ENCODE measurements at regions not wholly inside any gene's neighbourhood (a gene's known extent, or its start where the extent isn't known, plus 50 kb on each side); places are given as distances from the start of the nearest gene placed in this dataset.

GRCh38 chr17:34201225-34201624 lies 53.9 kb upstream of the CCL2 start:
- DNase-seq (peak; percentile 18), ATAC-seq (ENCODE audit: low read depth) (no peak)
- Histone ChIP-seq H2BK15ac (ENCODE audit: low read depth, low read length) (no peak overlapping the region), H2AFZ (replicated peaks; ENCODE audit: low read length, poor library complexity) (no peak overlapping the region), H4K20me1 (ENCODE audit: insufficient read depth, low read length) (no peaks in the 10 kb centered on the region), H3K9me3 (ENCODE audit: control insufficient read depth, insufficient read depth, low read length) (peaks cover 2% of the 10 kb centered on the region; the same call in 1 of the 2 replicates), H3K18ac (ENCODE audit: low read depth, low read length) (no peak overlapping the region), H3K79me1 (ENCODE audit: low read depth in 1 of 2, low read length in 2 of 2) (no peaks in the 10 kb centered on the region), H3K9me1 (ENCODE audit: insufficient read depth, low read length) (no peaks in the 10 kb centered on the region; the same call in 1 of the 2 replicates), H3K4me1 (ENCODE audit: control insufficient read depth, insufficient read depth, low read length) (no peaks in the 10 kb centered on the region), H2AK9ac (replicated peaks; ENCODE audit: low read depth, low read length, poor library complexity) (no peak overlapping the region), H2AK5ac (ENCODE audit: low read depth, low read length) (no peak overlapping the region), H2BK120ac (ENCODE audit: low read depth, low read length) (no peak overlapping the region), H3K4ac (ENCODE audit: low read depth, low read length) (no peak overlapping the region), H2BK5ac (ENCODE audit: low read depth, low read length, poor library complexity, severe bottlenecking) (no peak overlapping the region), H3K56ac (ENCODE audit: extremely low read depth, insufficient read depth, low read length) (no peak overlapping the region), H3K4me3 (ENCODE audit: insufficient read depth, low read depth, low read length) (no peak overlapping the region), H3K27me3 (ENCODE audit: control insufficient read depth, insufficient read depth, low read length) (no peaks in the 10 kb centered on the region), H2BK20ac (ENCODE audit: low read depth, low read length) (no peak overlapping the region), H3K14ac (replicated peaks; ENCODE audit: low read depth, low read length) (no peak overlapping the region), H4K5ac (ENCODE audit: low read depth, low read length) (no peak overlapping the region), H3K23ac (ENCODE audit: low read depth, low read length) (no peak overlapping the region), H4K8ac (ENCODE audit: low read depth in 2 of 2, low read length in 2 of 2) (no peak overlapping the region), H3K4me2 (ENCODE audit: low read depth, low read length) (no peak overlapping the region), H4K91ac (ENCODE audit: insufficient read depth, low read depth, low read length) (no peak overlapping the region; the same call in 1 of the 2 replicates), H3K9ac (ENCODE audit: low read depth, low read length) (no peak overlapping the region), H3K27ac (ENCODE audit: insufficient read depth, low read length) (no peak overlapping the region), H3K36me3 (ENCODE audit: control insufficient read depth, insufficient read depth, low read length) (no peaks in the 10 kb centered on the region)
- CTCF ChIA-PET = interaction anchor here (1.1 to 4.7 kb wide), 7 partner anchors 34 to 168 kb away, joined by 4 to 82 read pairs (median 8); partner anchors contain the start of gene CCL1
- intact Hi-C loops (cut with micrococcal nuclease) (no loop called here), in situ Hi-C loops (cut with MboI; ENCODE audit: low sequenced_read_pairs) (loop anchor here (5.0 to 10.0 kb wide), 2 partner anchors 74 to 106 kb away; partner anchors contain the start of gene CCL7), dilution Hi-C loops (cut with HindIII; ENCODE audit: low sequenced_read_pairs, unreplicated experiment) (no loop called here)
- POLR2A ChIA-PET (ENCODE audit: unreplicated experiment) = no interaction called here
- no TSS peak for BruUV-seq (replicated peaks)
- no peak for TF ChIP-seq NFE2L2 (IDR thresholded peaks at IDR 0.05; ENCODE audit: low read depth, low read length)
- TF ChIP-seq, protein P1, sequence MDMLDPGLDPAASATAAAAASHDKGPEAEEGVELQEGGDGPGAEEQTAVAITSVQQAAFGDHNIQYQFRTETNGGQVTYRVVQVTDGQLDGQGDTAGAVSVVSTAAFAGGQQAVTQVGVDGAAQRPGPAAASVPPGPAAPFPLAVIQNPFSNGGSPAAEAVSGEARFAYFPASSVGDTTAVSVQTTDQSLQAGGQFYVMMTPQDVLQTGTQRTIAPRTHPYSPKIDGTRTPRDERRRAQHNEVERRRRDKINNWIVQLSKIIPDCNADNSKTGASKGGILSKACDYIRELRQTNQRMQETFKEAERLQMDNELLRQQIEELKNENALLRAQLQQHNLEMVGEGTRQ (IDR thresholded peaks at IDR 0.05; ENCODE audit: low read depth, low read length) = no peak
- no peak for TF ChIP-seq RFX5 (IDR thresholded peaks at IDR 0.05; ENCODE audit: low read depth, low read length)
- TF ChIP-seq POLR2A (IDR thresholded peaks at IDR 0.05; ENCODE audit: low read depth, low read length) = no peak
- no peak for TF ChIP-seq RAD21 (IDR thresholded peaks at IDR 0.05; ENCODE audit: low read length)
- TF ChIP-seq MXI1 (IDR thresholded peaks at IDR 0.05; ENCODE audit: borderline replicate concordance, low read depth, low read length) = no peak
- TF ChIP-seq, protein P2, sequence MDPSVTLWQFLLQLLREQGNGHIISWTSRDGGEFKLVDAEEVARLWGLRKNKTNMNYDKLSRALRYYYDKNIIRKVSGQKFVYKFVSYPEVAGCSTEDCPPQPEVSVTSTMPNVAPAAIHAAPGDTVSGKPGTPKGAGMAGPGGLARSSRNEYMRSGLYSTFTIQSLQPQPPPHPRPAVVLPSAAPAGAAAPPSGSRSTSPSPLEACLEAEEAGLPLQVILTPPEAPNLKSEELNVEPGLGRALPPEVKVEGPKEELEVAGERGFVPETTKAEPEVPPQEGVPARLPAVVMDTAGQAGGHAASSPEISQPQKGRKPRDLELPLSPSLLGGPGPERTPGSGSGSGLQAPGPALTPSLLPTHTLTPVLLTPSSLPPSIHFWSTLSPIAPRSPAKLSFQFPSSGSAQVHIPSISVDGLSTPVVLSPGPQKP (IDR thresholded peaks at IDR 0.05; ENCODE audit: borderline replicate concordance, low read depth, low read length) = no peak
- WGBS, 2 experiments (ENCODE audit: extremely low coverage in 2 of 2, insufficient read length in 1 of 2) = no CpG with 5 or more reads among the region's 1 CpG

Measured in IMR-90 (cell line).